GM06990 (cell line): ENCODE measurements at regions not wholly inside any gene's neighbourhood (a gene's known extent, or its start where the extent isn't known, plus 50 kb on each side); places are given as distances from the start of the nearest gene placed in this dataset.

ENCODE experiments used
- DNase-seq: peaks from one replicate; pipeline ENCODE4 v3.0.0-alpha.2; 2011; ENCODE audit not compliant: insufficient read length; ENCODE audit errors: extremely low read depth
- H3K27me3 ChIP-seq: replicated peaks from 2 replicates; pipeline ENCODE4 v1.6.0; 2011; ENCODE audit warnings: low read length; ENCODE audit not compliant: control insufficient read depth, insufficient read depth
- H3K36me3 ChIP-seq: 2 replicates; pipeline ENCODE4 v1.5.1; 2011; ENCODE audit warnings: low read length; ENCODE audit not compliant: control insufficient read depth, insufficient read depth
- H3K4me3 ChIP-seq: replicated peaks from 2 replicates; pipeline ENCODE4 v1.5.1; 2011; ENCODE audit warnings: low read depth, mild to moderate bottlenecking, control low read depth, low read length
- CTCF ChIP-seq: IDR thresholded peaks from 2 replicates; pipeline ENCODE4 v1.5.1; 2011; ENCODE audit warnings: low read length, control low read depth, mild to moderate bottlenecking, inconsistent platforms; ENCODE audit not compliant: insufficient read depth, poor library complexity, severe bottlenecking

GRCh38 chr6:8642854-8643253 lies 207.5 kb upstream of the SLC35B3 start:
- no peak for DNase-seq
- Histone ChIP-seq H3K4me3 (no peak overlapping the region), H3K27me3 (no peaks in the 10 kb centered on the region), H3K36me3 (no peaks in the 10 kb centered on the region)
- no peak for TF ChIP-seq CTCF

- no peak for TF ChIP-seq CTCF
- no peak for DNase-seq
These were observed 206.8 kb upstream of the SLC35B3 start for GRCh38 chr6:8642131-8642530.

GRCh38 chr6:8639928-8640649 lies 204.7 kb upstream of the SLC35B3 start:
- no peak for DNase-seq
- Histone ChIP-seq H3K4me3 (no peak overlapping the region), H3K27me3 (no peaks in the 10 kb centered on the region), H3K36me3 (no peaks in the 10 kb centered on the region)
- TF ChIP-seq CTCF: no peak

More at GRCh38 chr6:8642131-8642530, 206.8 kb upstream of the SLC35B3 start:
- no peak overlapping the region for H3K4me3 ChIP-seq
- no peaks in the 10 kb centered on the region for H3K36me3 ChIP-seq
- no peaks in the 10 kb centered on the region for H3K27me3 ChIP-seq

- no peak for TF ChIP-seq CTCF
- no peaks in the 10 kb centered on the region for H3K27me3 ChIP-seq
These were observed 202.7 kb upstream of the SLC35B3 start for GRCh38 chr6:8637896-8638597.

GRCh38 chr6:8633762-8634161 lies 198.4 kb upstream of the SLC35B3 start:
- Histone ChIP-seq H3K36me3 (no peaks in the 10 kb centered on the region), H3K27me3 (no peaks in the 10 kb centered on the region), H3K4me3 (no peak overlapping the region)
- no peak for DNase-seq
- TF ChIP-seq CTCF: no peak

More at GRCh38 chr6:8637896-8638597, 202.7 kb upstream of the SLC35B3 start:
- DNase-seq: no peak
- Histone ChIP-seq H3K4me3 (no peak overlapping the region), H3K36me3 (no peaks in the 10 kb centered on the region)
